ENCODE measurements at regions not wholly inside any gene's neighbourhood (a gene's known extent, or its start where the extent isn't known, plus 50 kb on each side); places are given as distances from the start of the nearest gene placed in this dataset.

- DNase-seq (ENCODE audit: low spot score), result no peak
- Histone ChIP-seq H3K4me1 (ENCODE audit: control insufficient read depth in 4 of 4, insufficient read depth in 4 of 4, low read length in 3 of 4) (peaks cover 0 to 14% (median 9%) of the 10 kb centered on the region in 4 donors), H3K4me3 (ENCODE audit: low read depth in 1 of 3, low read length in 3 of 3) (no peak overlapping the region), H3K36me3 (ENCODE audit: control insufficient read depth in 4 of 4, insufficient read depth in 3 of 4, low read depth in 1 of 4, low read length in 3 of 4) (no peaks in the 10 kb centered on the region), H3K27ac (ENCODE audit: low read depth in 1 of 2, low read length in 2 of 2) (no peak overlapping the region), H3K9me3 (ENCODE audit: control insufficient read depth in 4 of 4, low read length in 3 of 4) (no peaks in the 10 kb centered on the region), H3K9ac (ENCODE audit: low read depth in 1 of 2, low read length in 2 of 2) (no peak overlapping the region), H3K27me3 (ENCODE audit: control insufficient read depth in 4 of 4, insufficient read depth in 4 of 4, low read length in 3 of 4) (no peaks in the 10 kb centered on the region)
- TF ChIP-seq RAD21 (IDR thresholded peaks at IDR 0.05) (no peak), REST (IDR thresholded peaks at IDR 0.05) (no peak), CTCF (IDR thresholded peaks at IDR 0.05; ENCODE audit: low read depth, low read length, missing input control) (no peak), MAX (IDR thresholded peaks at IDR 0.05) (no peak), HNF4G (IDR thresholded peaks at IDR 0.05) (no peak), YY1 (IDR thresholded peaks at IDR 0.05) (no peak), NR2F2 (IDR thresholded peaks at IDR 0.05) (no peak), FOXA2 (IDR thresholded peaks at IDR 0.05) (no peak), ATF3 (IDR thresholded peaks at IDR 0.05) (no peak)
- 95% methylated on average over 5 of the region's 5 CpGs for WGBS
These were observed 72.0 kb upstream of the TARDBP start for GRCh38 chr1:10940451-10940804.

- H3K36me3 ChIP-seq (ENCODE audit: control insufficient read depth in 4 of 4, insufficient read depth in 3 of 4, low read depth in 1 of 4, low read length in 3 of 4), result no peaks in the 10 kb centered on the region
- no peaks in the 10 kb centered on the region for H3K9me3 ChIP-seq (ENCODE audit: control insufficient read depth in 4 of 4, low read length in 3 of 4)
- WGBS, result 93% methylated on average over 7 of the region's 7 CpGs
- H3K27me3 ChIP-seq (ENCODE audit: control insufficient read depth in 4 of 4, insufficient read depth in 4 of 4, low read length in 3 of 4), result no peaks in the 10 kb centered on the region
- DNase-seq (ENCODE audit: low spot score), result no peak
- H3K4me1 ChIP-seq (ENCODE audit: control insufficient read depth in 4 of 4, insufficient read depth in 4 of 4, low read length in 3 of 4), result peaks cover 0 to 14% (median 9%) of the 10 kb centered on the region in 4 donors
- no peak overlapping the region for H3K9ac ChIP-seq (ENCODE audit: low read depth in 1 of 2, low read length in 2 of 2)
- H3K4me3 ChIP-seq (ENCODE audit: low read depth in 1 of 3, low read length in 3 of 3), result no peak overlapping the region
- H3K27ac ChIP-seq (ENCODE audit: low read depth in 1 of 2, low read length in 2 of 2), result no peak overlapping the region
- TF ChIP-seq HNF4G (IDR thresholded peaks at IDR 0.05) (no peak), RXRA (IDR thresholded peaks at IDR 0.05) (no peak), ZBTB33 (IDR thresholded peaks at IDR 0.05) (no peak), EGR1 (IDR thresholded peaks at IDR 0.05; ENCODE audit: low read depth in 2 of 2) (no peak), SP1 (IDR thresholded peaks at IDR 0.05) (no peak), CTCF (IDR thresholded peaks at IDR 0.05; ENCODE audit: low read depth, low read length, missing input control) (no peak), GABPA (IDR thresholded peaks at IDR 0.05 in 1 of 2, conservative IDR thresholded peaks at IDR 0.05 in 1 of 2) (no peak), RAD21 (IDR thresholded peaks at IDR 0.05) (no peak), JUND (IDR thresholded peaks at IDR 0.05) (no peak), YY1 (IDR thresholded peaks at IDR 0.05) (no peak), REST (IDR thresholded peaks at IDR 0.05) (no peak), MAX (IDR thresholded peaks at IDR 0.05) (no peak), TAF1 (conservative IDR thresholded peaks at IDR 0.05) (no peak), NR2F2 (IDR thresholded peaks at IDR 0.05) (no peak), FOXA2 (IDR thresholded peaks at IDR 0.05) (no peak), HNF4A (conservative IDR thresholded peaks at IDR 0.05) (no peak), ATF3 (IDR thresholded peaks at IDR 0.05) (no peak)
These were observed 71.6 kb upstream of the TARDBP start for GRCh38 chr1:10940838-10941237.
